HG03175 (cell line): ENCODE measurements at regions not wholly inside any gene's neighbourhood (a gene's known extent, or its start where the extent isn't known, plus 50 kb on each side); places are given as distances from the start of the nearest gene placed in this dataset.

ENCODE experiments used
- ATAC-seq: cut with Tn5 transposase; IDR thresholded peaks from one replicate; pipeline ENCODE4 v1.9.1; 2021; ENCODE audit warnings: mild to moderate bottlenecking, moderate library complexity; ENCODE audit not compliant: unreplicated experiment

- no peak for ATAC-seq
Measured at GRCh38 chr17:14510136-14510535, 209.3 kb downstream of the HS3ST3B1 start.

GRCh38 chr17:14508156-14508555 lies 207.3 kb downstream of the HS3ST3B1 start:
- ATAC-seq, result no peak

GRCh38 chr17:14506364-14506763 lies 205.5 kb downstream of the HS3ST3B1 start:
- no peak for ATAC-seq

GRCh38 chr17:14505606-14506005 lies 204.7 kb downstream of the HS3ST3B1 start:
- no peak for ATAC-seq

- no peak for ATAC-seq
Measured at GRCh38 chr17:14499976-14500375, 199.1 kb downstream of the HS3ST3B1 start.

GRCh38 chr17:14498812-14499211 lies 197.9 kb downstream of the HS3ST3B1 start:
- ATAC-seq, result no peak

- no peak for ATAC-seq
Measured at GRCh38 chr17:14494161-14494560, 193.3 kb downstream of the HS3ST3B1 start.

GRCh38 chr17:14489986-14490385 lies 189.1 kb downstream of the HS3ST3B1 start:
- no peak for ATAC-seq

GRCh38 chr17:14488958-14489550 lies 188.2 kb downstream of the HS3ST3B1 start:
- ATAC-seq, result no peak

- ATAC-seq, result no peak
Measured at GRCh38 chr17:14487068-14487467, 186.2 kb downstream of the HS3ST3B1 start.

GRCh38 chr17:14482715-14483114 lies 181.8 kb downstream of the HS3ST3B1 start:
- no peak for ATAC-seq

- no peak for ATAC-seq
Measured at GRCh38 chr17:14481664-14482063, 180.8 kb downstream of the HS3ST3B1 start.

- no peak for ATAC-seq
Measured at GRCh38 chr17:14474591-14474990, 173.7 kb downstream of the HS3ST3B1 start.

- ATAC-seq, result no peak
Measured at GRCh38 chr17:14471052-14471451, 170.2 kb downstream of the HS3ST3B1 start.

GRCh38 chr17:14470417-14470816 lies 169.5 kb downstream of the HS3ST3B1 start:
- ATAC-seq, result no peak

- no peak for ATAC-seq
Measured at GRCh38 chr17:14469971-14470370, 169.1 kb downstream of the HS3ST3B1 start.

GRCh38 chr17:14468858-14469257 lies 168.0 kb downstream of the HS3ST3B1 start:
- ATAC-seq, result no peak

GRCh38 chr17:14461227-14461548 lies 160.3 kb downstream of the HS3ST3B1 start:
- ATAC-seq, result no peak

- no peak for ATAC-seq
Measured at GRCh38 chr17:14460516-14461226, 159.8 kb downstream of the HS3ST3B1 start.

GRCh38 chr17:14459955-14460354 lies 159.1 kb downstream of the HS3ST3B1 start:
- ATAC-seq, result no peak

GRCh38 chr17:14458724-14459123 lies 157.8 kb downstream of the HS3ST3B1 start:
- ATAC-seq, result no peak

GRCh38 chr17:14454746-14455145 lies 153.9 kb downstream of the HS3ST3B1 start:
- ATAC-seq, result no peak

- ATAC-seq, result no peak
Measured at GRCh38 chr17:14452856-14453255, 152.0 kb downstream of the HS3ST3B1 start.
